Esophagus (tissue), 2 donors: ENCODE measurements at regions not wholly inside any gene's neighbourhood (a gene's known extent, or its start where the extent isn't known, plus 50 kb on each side); places are given as distances from the start of the nearest gene placed in this dataset.

Experiments used
- H3K27ac ChIP-seq, 2 donors: one replicate each; pipeline ENCODE4 v1.5.1; 2013; ENCODE audit warnings: low read depth in 2 of 2, mild to moderate bottlenecking in 2 of 2, inconsistent platforms in 1 of 2, low read length in 1 of 2, moderate library complexity in 1 of 2
- H3K27me3 ChIP-seq, 2 donors: one replicate each; pipeline ENCODE4 v1.6.1; 2013; ENCODE audit warnings: low read length in 2 of 2, control low read depth in 1 of 2, mild to moderate bottlenecking in 1 of 2; ENCODE audit not compliant: insufficient read depth in 2 of 2, control insufficient read depth in 1 of 2
- H3K36me3 ChIP-seq, 2 donors: one replicate each; pipeline ENCODE4 v1.6.1; 2013; ENCODE audit warnings: low read length in 1 of 2; ENCODE audit not compliant: control insufficient read depth in 2 of 2, insufficient read depth in 2 of 2
- H3K4me1 ChIP-seq, 2 donors: one replicate each; pipeline ENCODE4 v1.6.1; 2013; ENCODE audit warnings: low read length in 1 of 2; ENCODE audit not compliant: control insufficient read depth in 2 of 2, insufficient read depth in 2 of 2
- H3K4me3 ChIP-seq, 2 donors: one replicate each; pipeline ENCODE4 v1.5.1; 2013; ENCODE audit warnings: low read length in 2 of 2, mild to moderate bottlenecking in 2 of 2, low read depth in 1 of 2, moderate library complexity in 1 of 2
- H3K9me3 ChIP-seq, 2 donors: one replicate each; pipeline ENCODE4 v1.6.1; 2013; ENCODE audit warnings: mild to moderate bottlenecking in 2 of 2, low read depth in 1 of 2, low read length in 1 of 2, moderate library complexity in 1 of 2; ENCODE audit not compliant: control insufficient read depth in 2 of 2, insufficient read depth in 1 of 2
- WGBS, 2 donors: extraction: QIAGEN DNeasy Blood & Tissue Kit; methylation state at CpG; one replicate each; pipeline ENCODE4 v1.1.7; 2013; 5-methylcytosine and 5-hydroxymethylcytosine counted together
- donor health status: healthy with polysubstance abuse.
- donor health status: Bipolar disorder and iron deficiency.

DNA sequence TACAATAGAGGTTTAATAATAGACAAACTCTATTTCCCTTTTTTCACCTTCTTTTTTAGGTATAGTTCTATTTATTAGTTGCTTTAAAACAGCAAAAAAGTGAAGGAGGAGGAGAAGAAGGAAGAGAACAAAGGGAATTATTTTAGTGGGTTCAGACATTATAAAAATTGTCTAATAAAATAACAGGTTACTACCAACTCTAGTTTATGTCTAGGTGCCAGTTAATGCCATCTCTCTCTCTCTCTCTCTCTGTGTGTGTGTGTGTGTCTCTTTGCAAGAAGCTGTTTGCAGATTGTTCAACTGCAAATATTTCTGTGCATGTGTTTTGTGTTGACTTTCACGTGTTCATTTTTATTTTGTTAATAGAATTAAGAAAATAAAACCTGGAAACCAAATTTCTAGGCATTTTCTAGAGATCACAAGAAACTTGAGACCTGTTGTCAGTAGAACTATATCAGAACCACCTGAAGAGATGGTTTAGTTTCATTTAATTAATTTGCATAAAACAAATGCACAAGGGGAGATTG lies 313.5 kb upstream of the SGK1 start:
- Histone ChIP-seq H3K36me3 (no peaks in the 10 kb centered on the region), H3K27ac (no peak overlapping the region), H3K9me3 (no peaks in the 10 kb centered on the region), H3K4me1 (no peaks in the 10 kb centered on the region), H3K27me3 (no peaks in the 10 kb centered on the region), H3K4me3 (no peak overlapping the region)
- WGBS, 2 donors = 65 to 70% methylated on average over 1 of the region's 1 CpG

- Histone ChIP-seq H3K4me1 (no peaks in the 10 kb centered on the region), H3K36me3 (no peaks in the 10 kb centered on the region), H3K9me3 (no peaks in the 10 kb centered on the region), H3K4me3 (no peak overlapping the region), H3K27me3 (no peaks in the 10 kb centered on the region), H3K27ac (no peak overlapping the region)
- WGBS, 2 donors = 52 to 70% methylated on average over 10 of the region's 10 CpGs
Observed at GRCh38 chr6:134630508-134631121, 312.7 kb upstream of the SGK1 start.

- Histone ChIP-seq H3K27me3 (no peaks in the 10 kb centered on the region), H3K4me3 (no peak overlapping the region), H3K4me1 (peaks cover 0 to 6% of the 10 kb centered on the region in 2 donors), H3K9me3 (no peaks in the 10 kb centered on the region), H3K27ac (no peak overlapping the region), H3K36me3 (no peaks in the 10 kb centered on the region)
- WGBS, 2 donors = 54 to 59% methylated on average over 2 of the region's 2 CpGs
Observed at GRCh38 chr6:134628154-134628553, 310.2 kb upstream of the SGK1 start.

GRCh38 chr6:134627707-134628106 lies 309.8 kb upstream of the SGK1 start:
- Histone ChIP-seq H3K4me3 (no peak overlapping the region), H3K27me3 (no peaks in the 10 kb centered on the region), H3K36me3 (no peaks in the 10 kb centered on the region), H3K9me3 (no peaks in the 10 kb centered on the region), H3K27ac (no peak overlapping the region), H3K4me1 (peaks cover 0 to 6% of the 10 kb centered on the region in 2 donors)
- 94 to 95% methylated on average over 4 of the region's 4 CpGs for WGBS, 2 donors

DNA sequence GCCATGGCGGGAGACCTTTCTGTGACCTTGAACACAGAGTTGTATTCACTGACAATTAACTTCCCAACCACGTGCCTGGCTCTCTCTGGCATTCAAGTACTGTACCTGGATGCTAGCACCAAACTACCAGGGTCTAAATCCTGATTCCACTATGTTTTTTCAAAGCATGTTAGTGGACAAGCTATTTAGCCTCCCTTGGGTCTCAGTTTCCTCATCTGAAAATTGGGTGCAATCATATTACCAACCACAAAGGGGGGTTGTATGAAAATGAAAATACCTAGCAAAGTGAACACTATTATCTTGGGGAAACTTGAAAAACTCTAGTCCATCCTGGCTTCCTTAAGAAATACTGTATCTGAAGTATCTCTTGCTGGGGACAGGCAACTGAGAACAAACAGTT lies 308.7 kb upstream of the SGK1 start:
- Histone ChIP-seq H3K4me1 (peaks cover 0 to 6% of the 10 kb centered on the region in 2 donors), H3K36me3 (no peaks in the 10 kb centered on the region), H3K27me3 (no peaks in the 10 kb centered on the region), H3K4me3 (no peak overlapping the region), H3K9me3 (no peaks in the 10 kb centered on the region), H3K27ac (peak overlapping the region in 1 of 2 donors; percentile 65)
- whole genome bisulfite sequencing, 2 donors = 63 to 67% methylated on average over 2 of the region's 2 CpGs

- no peaks in the 10 kb centered on the region for H3K9me3 ChIP-seq
- no peaks in the 10 kb centered on the region for H3K27me3 ChIP-seq
- peaks cover 0 to 6% of the 10 kb centered on the region in 2 donors for H3K4me1 ChIP-seq
- H3K36me3 ChIP-seq = no peaks in the 10 kb centered on the region
- H3K4me3 ChIP-seq = no peak overlapping the region
- 29 to 39% methylated on average over 2 of the region's 2 CpGs for WGBS, 2 donors
- H3K27ac ChIP-seq = peak overlapping the region; percentile 65 to 78
Observed at GRCh38 chr6:134626086-134626485, 308.2 kb upstream of the SGK1 start.

- no peak overlapping the region for H3K4me3 ChIP-seq
- no peaks in the 10 kb centered on the region for H3K27me3 ChIP-seq
- H3K27ac ChIP-seq = peak overlapping the region in 1 of 2 donors; percentile 11
- H3K4me1 ChIP-seq = peaks cover 0 to 6% of the 10 kb centered on the region in 2 donors
- no peaks in the 10 kb centered on the region for H3K36me3 ChIP-seq
- 93 to 96% methylated on average over 6 of the region's 6 CpGs for WGBS, 2 donors
- H3K9me3 ChIP-seq = no peaks in the 10 kb centered on the region
Observed at GRCh38 chr6:134624781-134625180, 306.9 kb upstream of the SGK1 start.

DNA sequence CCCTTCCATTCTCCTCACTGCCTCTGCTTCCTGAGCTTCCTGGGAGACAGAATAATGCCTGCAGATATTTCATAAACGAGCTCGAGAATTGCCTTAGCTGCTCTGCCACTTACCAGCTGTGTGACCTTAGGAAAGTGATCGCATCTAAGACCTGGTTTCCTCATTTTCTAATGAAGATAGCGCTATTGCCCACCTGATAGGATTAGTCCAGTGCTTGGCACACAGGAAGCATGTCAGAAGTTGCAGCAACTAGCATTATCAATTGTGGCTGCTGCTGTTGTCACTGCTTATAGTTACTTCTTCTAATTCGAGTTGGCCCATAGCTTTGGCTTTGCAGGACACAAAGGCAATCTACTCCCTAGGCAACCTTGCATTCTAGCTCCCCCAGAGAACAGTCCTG lies 305.5 kb upstream of the SGK1 start:
- Histone ChIP-seq H3K4me1 (peaks cover 0 to 6% of the 10 kb centered on the region in 2 donors), H3K27me3 (no peaks in the 10 kb centered on the region), H3K9me3 (no peaks in the 10 kb centered on the region), H3K27ac (no peak overlapping the region), H3K36me3 (no peaks in the 10 kb centered on the region), H3K4me3 (no peak overlapping the region)
- WGBS, 2 donors = 89 to 90% methylated on average over 5 of the region's 5 CpGs

GRCh38 chr6:134622382-134623173 lies 304.7 kb upstream of the SGK1 start:
- Histone ChIP-seq H3K9me3 (no peaks in the 10 kb centered on the region), H3K27ac (peak overlapping the region; percentile 88 to 90), H3K27me3 (no peaks in the 10 kb centered on the region), H3K36me3 (no peaks in the 10 kb centered on the region), H3K4me1 (peaks cover 0 to 6% of the 10 kb centered on the region in 2 donors), H3K4me3 (no peak overlapping the region)
- 72 to 82% methylated on average over 4 of the region's 4 CpGs for WGBS, 2 donors
